NCI-H526 (cell line): ENCODE measurements at regions not wholly inside any gene's neighbourhood (a gene's known extent, or its start where the extent isn't known, plus 50 kb on each side); places are given as distances from the start of the nearest gene placed in this dataset.

Source experiments
- DNase-seq, 2 experiments: peaks; one replicate each; lab custom pipeline; 2025; lab: John Stamatoyannopoulos, UW

DNA sequence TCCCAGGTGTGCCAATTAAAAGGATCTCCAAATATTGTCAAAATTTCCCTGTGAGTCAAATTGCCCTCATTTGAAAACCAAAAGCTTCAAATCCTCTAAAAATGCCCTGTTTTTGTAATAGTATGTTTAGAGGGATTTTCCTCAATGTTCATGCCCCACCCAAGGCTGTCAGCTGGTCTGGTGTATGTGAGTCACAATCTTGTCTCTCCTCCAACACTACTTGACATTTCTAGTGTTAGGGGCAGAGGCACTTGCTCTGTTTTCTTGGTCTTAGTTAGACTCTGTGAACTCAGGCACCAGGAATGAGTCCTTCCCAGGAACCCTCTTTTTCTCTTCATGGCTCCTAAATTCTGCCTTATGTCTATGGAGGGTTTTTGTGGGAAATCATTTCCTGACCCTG is 634.8 kb downstream of the KCNJ2 start:
- DNase-seq, result no peak

DNA sequence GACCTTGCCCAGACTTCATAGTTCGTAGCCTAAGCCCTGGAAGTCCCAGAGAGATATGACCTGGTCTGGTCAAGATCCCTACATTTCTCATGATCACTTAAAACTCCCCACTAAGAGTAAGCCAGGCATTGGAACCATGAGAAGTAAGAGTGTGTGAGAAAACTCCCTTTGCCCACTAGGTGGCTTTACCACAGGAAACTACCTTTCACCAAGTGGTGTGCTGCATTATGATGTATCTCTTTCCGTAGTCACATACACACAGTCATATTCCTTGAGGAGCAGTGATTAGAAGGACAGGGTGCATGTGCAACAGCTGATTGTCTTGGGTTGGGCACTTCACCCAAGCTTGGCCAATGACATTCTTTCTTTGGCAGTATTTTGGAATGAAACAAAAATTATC is 639.3 kb downstream of the KCNJ2 start:
- DNase-seq, result peak in 1 of 2 experiments; percentile 32

DNA sequence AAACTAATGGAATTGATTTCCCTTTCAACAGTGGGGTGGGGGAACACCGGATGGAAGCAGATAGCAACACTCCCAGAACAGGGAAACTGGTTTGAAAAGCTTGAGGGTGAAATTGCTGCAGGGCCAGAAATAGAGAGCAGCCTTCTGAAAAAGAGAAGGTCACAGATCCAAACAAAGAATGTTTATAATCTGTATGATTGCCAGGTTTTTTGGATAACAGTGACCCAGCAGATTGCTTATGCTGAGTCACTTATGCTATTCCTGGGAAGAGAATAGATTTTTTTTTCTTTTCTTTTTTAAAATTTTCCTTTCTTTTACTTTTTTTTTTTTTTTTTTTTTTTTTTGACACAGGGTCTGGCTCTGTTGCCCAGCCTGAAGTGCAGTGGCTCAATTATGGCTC is 641.3 kb downstream of the KCNJ2 start:
- no peak for DNase-seq

DNA sequence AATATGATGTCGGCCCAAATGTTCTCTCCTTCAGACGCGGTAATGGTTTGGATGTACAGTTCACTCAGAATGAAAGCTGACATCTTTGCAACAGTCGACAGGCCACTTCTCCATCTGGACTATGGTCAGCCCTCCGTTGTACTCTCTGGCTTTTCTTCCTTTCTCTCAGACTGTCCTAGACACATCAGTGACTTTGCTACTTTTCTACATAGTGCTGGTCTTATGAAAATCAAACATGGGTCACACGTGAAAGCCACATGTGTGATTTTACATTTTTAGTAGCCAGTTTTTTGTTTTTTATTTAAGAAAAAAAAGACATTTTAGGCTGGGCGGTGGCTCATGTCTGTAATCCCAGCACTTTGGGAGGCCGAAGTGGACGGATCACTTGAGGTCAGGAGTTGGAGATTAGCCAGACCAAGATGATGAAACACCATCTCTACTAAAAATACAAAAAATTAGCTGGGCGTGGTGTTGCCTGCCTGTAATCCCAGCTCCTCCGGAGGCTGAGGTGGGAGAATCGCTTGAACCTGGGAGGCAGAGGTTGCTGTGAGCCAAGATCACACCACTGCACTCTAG is 644.1 kb downstream of the KCNJ2 start:
- no peak for DNase-seq

DNA sequence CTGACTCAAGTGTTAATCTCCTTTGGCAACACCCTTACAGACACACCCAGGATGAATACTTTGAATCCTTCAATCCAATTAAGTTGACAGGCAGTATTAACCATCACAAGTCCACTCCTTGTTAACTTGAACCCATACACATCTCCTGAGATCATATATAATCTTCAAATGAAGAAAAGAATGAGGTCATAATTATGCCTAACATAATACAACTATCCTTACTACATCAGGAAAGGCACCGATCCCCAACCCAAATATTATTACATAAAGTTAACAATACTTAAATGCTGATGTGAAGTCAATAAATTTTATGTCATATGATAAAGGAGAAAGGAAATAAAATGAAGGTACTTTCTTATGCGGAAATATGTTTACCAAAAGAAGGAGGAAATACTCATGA is 649.9 kb downstream of the KCNJ2 start:
- no peak for DNase-seq

DNA sequence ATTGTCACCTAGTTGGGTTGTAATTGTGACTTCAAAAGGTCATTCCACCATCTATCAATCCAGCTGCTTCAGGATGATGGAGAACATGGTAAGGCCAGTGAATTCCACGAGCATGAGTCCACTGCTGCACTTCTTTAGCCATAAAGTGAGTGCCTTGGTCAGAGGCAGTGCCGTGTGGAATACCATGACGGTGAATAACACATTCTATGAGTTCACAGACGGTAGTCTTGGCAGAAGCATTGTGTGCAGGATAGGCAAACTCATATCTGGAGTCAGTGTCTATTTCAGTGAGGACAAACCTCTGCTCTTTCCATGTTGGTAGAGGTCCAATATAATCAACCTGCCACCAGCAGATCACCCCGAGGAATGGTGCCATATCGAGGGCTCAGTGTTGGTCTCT is 650.9 kb downstream of the KCNJ2 start:
- no peak for DNase-seq

DNA sequence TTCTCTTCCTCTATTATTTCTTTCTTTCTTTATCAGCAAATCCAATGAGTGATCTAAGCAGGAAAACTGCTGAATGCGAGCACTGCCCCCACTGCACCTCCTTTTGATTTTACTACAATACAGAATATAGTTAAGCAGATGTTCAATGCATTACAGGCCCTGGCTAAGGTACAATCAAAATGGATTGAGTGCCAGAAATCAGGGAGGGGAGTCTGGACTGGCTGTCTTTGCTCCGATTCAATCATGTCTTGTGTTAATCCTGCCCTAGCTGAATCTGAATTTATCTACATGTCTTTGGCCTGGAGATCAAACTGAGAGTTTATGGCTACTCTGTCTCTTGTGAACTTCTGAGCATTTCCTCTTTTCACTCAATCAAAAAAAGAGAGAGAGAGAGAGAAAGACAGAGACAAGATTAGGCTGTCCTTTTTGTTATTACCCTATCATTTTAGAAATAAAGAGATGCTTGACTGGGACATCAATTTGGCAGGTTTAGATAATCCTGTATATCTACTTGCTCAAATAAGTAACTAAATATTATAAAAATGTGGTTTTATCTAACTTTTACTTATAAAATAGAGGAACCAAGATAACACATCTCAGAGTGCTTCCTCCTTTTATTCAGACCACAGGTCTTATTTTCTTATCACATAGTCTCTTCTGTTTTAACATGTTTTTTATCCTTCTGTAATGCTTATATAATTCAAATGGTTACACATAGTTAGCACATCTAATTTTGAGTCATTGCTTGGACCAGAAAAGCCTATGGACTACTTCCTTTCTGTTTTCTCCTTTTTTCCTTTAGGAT is 656.2 kb downstream of the KCNJ2 start:
- DNase-seq, result no peak

DNA sequence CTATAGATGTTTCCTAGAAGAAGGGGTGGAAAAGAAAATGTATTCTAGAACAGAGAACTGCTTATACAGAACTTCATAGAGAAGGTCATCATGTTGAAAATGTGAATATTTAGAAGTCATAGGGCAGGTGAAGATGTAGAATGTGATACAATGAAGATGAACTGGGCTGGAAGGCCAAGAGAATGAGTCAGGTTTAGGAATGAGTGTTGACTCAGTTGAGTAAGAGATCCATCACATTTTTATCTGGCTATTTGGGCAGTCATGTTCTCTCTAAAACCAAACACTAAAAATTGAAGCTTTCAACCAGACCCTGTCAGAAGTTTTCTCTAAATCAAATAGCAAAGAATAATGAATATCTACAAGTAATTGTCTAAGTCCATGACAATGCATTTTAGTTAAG is 660.5 kb downstream of the KCNJ2 start:
- DNase-seq, result no peak

DNA sequence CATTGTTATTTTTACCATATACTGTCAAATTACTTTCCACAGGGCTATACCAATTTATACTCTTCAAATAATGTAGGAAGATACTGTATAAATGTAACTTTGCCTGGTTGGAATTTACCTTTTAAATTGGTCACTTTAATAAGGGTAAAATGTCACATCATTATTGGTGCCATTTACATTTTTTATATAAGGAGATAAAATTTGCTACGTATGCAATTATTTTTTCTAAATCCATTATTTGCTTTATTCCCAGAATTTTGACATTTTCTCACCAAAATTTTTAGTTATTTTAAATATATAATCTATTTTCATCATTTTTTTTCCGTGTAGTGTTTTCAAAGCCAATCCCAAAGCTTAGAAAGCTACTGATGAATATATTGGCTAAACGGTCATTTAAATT is 664.7 kb downstream of the KCNJ2 start:
- no peak for DNase-seq

DNA sequence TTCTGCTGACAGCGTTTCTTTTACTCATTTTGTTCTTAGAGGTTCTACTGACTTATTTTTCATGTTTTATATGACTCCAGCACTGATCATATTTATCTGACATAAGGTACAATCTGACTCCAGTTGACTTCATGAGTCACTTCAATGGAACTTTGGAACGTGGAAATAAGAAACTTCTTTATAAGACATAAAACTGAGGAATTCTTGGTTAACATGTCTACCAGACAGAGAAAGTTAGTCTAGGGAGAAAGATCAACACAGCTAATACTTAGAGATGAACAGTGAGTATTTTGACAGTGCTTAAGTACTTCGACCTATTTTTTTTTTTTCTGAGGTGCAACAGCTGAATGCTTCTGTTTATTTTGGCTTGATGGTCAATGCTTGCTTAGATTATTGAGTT is 679.5 kb downstream of the KCNJ2 start:
- no peak for DNase-seq

DNA sequence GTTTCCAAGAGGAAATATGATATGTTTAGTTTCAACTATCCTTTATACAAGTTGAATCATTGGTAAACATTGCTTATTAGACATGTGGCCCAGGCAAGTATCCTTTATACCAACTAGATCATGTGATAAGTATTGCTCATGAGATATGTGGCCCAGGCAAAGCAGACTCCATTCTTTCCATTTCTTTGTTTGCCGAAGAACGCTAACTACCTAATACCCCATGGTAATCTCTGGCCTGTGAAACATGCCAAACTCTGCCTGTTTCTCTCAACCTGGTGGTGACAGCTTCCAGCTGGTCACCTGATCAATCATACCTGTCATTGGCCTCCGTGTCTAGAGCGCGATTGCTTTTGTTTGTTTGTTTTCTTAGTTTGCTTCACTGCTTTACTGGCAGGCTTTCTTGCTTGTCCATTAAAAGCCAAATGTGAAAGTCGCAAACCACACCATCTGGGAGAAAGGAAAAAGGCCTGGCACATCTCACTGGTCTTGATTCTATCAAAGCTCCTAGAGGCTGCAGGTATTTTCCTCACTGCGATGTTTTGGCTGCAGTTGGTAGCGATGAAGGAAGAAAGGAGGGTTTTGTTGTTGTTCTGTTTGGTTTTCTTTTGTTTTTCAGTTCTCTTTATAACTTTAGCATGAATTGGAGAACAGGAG is 686.2 kb downstream of the KCNJ2 start:
- no peak for DNase-seq

DNA sequence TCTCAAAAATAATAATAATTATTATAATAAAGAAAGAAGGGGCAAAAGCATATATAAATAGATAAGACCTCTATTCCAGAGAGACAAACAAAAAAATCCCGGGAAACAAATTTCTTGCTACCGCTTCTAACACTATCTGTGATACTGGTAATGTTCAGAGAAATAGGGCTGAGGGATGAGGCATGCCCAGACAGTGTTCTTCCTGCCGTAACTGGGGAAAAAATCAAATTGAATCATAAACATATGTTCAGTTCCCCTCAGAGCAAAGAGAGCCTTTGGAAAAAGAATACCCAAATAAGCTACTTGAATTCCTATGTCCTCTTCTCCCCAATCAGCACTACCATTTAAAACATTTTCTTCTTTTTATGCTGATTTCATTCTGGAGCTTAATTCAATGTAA is 688.0 kb downstream of the KCNJ2 start:
- no peak for DNase-seq

DNA sequence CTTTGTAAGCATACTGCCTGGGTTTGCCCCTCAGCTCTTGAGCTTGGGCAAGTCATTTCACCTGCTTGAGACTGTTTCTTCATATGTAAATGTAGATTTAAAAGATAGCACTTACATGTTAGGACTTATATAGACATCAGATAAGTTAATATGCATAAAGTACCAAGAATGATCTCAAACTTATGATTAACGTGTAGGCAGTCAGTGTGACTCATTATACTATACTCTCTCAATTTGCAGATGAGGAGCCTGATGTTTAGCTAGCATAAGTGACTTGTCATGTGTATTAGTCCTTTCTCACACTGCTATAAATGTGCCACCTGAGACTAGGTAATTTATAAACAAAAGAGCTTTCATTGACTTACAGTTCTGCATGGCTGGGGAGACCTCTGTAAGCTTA is 690.5 kb downstream of the KCNJ2 start:
- peak in 1 of 2 experiments; percentile 1 for DNase-seq

DNA sequence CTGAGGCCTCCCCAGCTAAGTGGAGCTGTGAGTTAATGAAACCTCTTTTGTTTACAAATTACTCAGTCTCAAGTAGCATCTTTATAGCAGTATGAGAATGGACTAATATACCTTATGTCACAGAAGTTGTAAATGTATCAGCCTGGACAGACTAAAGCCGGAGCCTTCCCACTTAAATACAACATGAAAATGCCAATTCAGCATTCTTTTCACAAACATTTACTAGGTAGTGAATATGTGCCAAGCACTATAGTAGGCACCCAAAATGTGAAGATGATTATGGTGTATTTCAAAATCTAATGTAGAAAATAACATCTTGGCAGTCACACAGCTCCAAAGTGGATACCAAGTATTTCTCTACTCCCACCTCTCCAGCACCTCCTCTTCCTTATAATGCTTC is 693.0 kb downstream of the KCNJ2 start:
- DNase-seq, result no peak

DNA sequence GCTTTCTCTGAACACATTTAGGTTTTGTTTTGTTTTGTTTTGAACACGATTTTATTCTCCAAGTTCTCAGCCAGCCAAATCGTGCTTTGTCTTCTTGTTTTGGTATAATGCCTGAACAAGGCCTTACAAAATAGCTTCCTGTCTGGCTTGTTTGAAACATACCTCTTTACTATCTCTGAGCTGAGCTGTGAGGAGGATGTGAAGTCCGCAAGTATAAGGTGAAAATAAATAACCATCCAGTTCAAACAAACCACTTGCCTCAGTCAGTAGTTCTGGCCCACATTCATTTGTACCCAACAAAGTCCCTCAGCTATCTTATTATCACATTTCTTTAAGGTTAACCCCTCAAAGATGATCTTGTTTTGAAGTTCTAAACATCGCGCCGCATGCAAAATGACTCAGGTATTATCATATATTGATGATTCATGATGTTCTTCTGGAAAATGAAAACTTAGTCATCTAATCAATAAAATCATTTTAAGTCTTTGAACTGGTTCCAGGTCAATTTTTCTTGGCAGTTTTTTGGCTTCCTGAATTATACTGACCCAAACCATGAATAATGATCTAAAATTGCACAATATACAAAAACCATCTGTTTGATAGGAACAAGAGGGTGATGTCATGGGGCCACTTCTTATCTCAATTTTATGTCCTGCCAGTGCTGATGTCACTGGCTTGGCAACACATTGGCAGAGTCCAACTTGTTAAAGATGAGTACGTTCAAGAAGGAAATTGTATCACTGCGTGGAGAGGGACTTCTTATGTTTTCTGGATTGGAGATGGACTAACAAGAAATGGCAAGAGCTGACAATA is 694.3 kb downstream of the KCNJ2 start:
- no peak for DNase-seq

DNA sequence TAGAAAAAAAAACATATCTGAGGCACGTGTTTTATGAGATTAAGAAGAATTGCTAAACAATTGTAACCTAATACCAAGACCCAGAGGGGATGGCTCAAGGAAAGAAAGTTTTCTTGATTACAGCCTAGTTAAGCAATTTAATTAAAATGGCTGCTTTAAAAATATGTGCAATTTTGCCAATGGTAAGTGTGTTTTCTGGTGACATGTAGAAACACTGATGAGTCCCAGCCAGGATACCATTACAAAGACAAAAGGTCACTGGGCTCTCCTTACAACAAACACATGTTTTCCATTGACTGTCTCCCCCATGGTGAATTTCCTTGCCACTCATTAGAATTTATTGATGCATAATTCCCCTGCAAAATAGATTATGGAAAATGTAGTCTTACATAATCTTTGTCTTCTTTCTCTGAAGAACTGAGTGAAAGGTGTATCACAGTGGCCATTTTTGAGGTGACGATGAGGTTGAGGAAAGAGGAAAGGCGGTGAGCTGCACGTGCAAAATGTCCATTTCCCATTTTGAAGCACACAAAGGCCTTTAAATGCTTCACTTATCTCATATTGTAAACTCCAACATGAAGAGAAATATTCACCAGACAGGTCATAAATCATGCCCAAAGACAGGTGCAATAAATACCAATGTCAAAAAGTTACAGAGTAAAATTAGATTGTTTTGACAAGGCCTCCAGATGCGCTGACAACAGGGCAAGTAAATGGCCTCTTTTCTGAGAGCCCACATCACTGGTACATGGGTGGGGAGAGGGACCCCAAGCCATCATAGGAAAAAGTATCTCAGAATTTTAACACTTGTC is 696.9 kb downstream of the KCNJ2 start:
- DNase-seq, result no peak

DNA sequence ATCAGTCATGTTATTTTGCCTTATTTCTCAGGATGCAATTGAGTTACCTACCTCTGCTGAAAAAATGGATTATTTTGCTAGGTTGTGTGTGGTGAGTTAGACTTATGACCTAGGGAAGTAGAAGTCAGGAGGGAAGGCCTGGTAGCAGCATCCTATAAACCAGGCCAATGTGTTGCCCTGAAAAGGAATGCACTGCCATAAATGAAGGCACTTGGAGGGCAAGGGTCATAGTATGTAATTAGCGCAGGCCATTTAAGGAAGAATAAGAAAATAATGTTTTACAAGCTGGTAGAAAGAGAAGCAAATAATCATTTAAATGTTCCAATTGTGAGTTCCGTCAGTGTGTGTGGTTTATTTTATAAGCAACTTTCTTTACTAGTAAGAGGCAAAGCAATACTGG is 698.8 kb downstream of the KCNJ2 start:
- no peak for DNase-seq

DNA sequence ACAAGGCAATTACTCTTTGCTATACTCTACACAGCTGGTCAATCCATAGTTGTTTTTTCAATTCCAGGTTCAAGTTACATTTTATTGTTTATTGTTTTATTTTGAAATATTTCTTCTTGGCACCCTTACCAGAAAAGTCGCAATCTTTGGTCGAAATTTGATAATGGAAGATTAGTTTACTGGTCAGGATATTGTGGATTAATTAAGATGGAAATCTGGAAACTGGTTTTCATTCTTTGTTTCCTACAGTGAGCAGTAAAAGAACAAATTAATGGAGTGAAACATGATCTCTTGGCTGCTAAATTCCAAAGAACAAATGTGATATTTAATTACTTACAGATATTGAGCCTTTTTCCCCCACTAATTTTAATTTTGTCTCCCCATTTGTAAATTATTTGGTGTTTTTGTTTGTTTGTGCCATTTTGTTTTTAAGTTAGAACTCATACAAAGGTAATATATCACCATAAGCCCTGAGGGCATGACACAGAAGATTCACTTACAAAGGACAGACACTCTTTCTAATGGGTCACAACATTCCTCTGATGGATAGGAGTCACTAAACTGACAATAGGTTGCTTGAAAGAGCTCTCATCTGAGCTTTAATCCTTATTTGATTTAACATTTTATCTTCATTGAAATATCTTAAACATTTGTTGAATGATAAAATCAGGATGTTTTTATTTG is 700.2 kb downstream of the KCNJ2 start:
- peak in 1 of 2 experiments; percentile 9 for DNase-seq

DNA sequence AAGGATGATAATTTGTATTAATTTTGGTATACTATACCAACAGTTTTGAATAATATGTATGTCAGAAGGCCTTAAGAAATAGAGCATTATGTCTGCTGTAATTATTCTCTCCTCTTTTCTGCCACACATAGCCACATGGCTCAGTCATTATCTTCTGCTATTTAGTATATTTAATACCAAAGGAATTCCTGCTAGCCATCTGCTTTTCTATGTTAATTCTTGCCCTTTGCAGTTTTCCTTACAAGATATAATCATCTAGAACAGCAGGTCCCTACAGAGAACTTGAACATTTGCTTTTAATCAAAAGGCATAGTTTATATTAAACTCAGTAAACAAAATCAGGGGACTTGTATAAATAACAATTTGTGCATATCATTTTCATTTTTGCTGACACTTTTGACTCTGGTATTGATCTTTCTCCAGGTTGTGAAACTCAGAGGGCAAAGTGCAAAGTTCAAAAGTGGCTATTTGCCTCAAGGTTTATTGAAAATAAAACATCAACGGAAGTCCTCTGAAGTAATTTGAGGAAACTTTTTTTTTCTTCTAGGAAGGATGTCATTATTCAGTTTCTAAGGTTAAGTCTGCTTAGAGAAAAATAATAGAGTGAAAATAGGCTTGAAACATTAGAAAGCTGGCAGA is 702.0 kb downstream of the KCNJ2 start:
- DNase-seq, result no peak

DNA sequence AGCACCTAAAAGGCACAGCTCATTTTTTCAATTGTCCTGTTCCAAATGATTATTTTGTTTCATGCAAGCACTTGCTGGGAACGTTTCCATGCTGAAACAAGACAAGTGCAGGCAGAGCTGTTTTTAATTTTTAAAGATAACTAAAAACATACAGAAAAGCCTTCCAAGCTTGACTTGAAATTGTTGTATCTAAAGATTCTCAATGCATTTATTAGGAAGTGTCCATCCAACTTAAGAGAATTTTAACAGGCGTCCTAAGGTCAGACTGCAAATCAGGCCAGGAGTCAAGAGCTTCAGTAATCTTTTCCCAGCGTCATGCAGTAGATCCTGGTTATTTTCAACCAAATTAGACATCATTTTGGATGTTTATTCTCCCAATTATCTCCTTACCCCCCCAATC is 702.8 kb downstream of the KCNJ2 start:
- no peak for DNase-seq
